HEK293 (cell line): ENCODE measurements at regions not wholly inside any gene's neighbourhood (a gene's known extent, or its start where the extent isn't known, plus 50 kb on each side); places are given as distances from the start of the nearest gene placed in this dataset.
A peak's percentile ranks its signal among the peaks of the same experiment; 100 is the strongest.
"Not testable (repeated sequence)": the region's sequence is repeated elsewhere in the genome, so short reads cannot be mapped to it uniquely, and the experiment has no call there.

Experiments used
- CTCF ChIA-PET: fragments of 350-600 bp; formaldehyde crosslinking; extraction: SDS; loops from one replicate; lab custom pipeline; 2021; ENCODE audit warnings: antibody characterized with exemption; lab: Yijun Ruan, JAX
- POLR2A ChIA-PET: fragments of 300-600 bp; formaldehyde crosslinking; extraction: SDS; loops from one replicate; lab custom pipeline; 2020; ENCODE audit warnings: antibody characterized with exemption, inconsistent platforms; lab: Yijun Ruan, JAX
- H3K27ac ChIP-seq: fragments of 200-500 bp; sonication (Bioruptor generic); 2 replicates; pipeline ENCODE4 v1.5.1; 2014; ENCODE audit warnings: low read depth, low read length, control low read depth, inconsistent platforms; ENCODE audit errors: extremely low read depth
- H3K36me3 ChIP-seq, 2 experiments: fragments of 200-500 bp in 1 of 2; sonication (Bioruptor generic) in 1 of 2; 1 replicate in 1 of 2; 2 replicates in 1 of 2; pipeline ENCODE4 v1.5.1; 2014 to 2017; ENCODE audit warnings: inconsistent platforms in 2 of 2, low read length in 2 of 2; ENCODE audit not compliant: control insufficient read depth in 2 of 2, insufficient read depth in 1 of 2
- H3K4me1 ChIP-seq: fragments of 200-500 bp; sonication (Bioruptor generic); 2 replicates; pipeline ENCODE4 v1.5.1; 2014; ENCODE audit warnings: mild to moderate bottlenecking, low read length, inconsistent platforms; ENCODE audit not compliant: control insufficient read depth, insufficient read depth
- H3K4me3 ChIP-seq: 2 replicates; pipeline ENCODE4 v1.5.1; 2011; ENCODE audit warnings: low read depth, mild to moderate bottlenecking, control low read depth, low read length, moderate library complexity
- H3K9me3 ChIP-seq: fragments of 200-500 bp; sonication (Bioruptor generic); 2 replicates; pipeline ENCODE4 v1.5.1; 2014; ENCODE audit warnings: low read depth, low read length, inconsistent platforms; ENCODE audit not compliant: control insufficient read depth, insufficient read depth
- OSR2 ChIP-seq: fragments of 450-650 bp; formaldehyde crosslinking; IDR thresholded peaks from 2 replicates; pipeline ENCODE4 v1.5.1; 2016; ENCODE audit warnings: missing biosample characterization, missing genetic modification characterization
- PRDM1 ChIP-seq: fragments of 450-650 bp; formaldehyde crosslinking; IDR thresholded peaks from 2 replicates; pipeline ENCODE4; 2016; ENCODE audit warnings: missing biosample characterization, missing genetic modification characterization
- ZBTB17 ChIP-seq: fragments of 450-650 bp; formaldehyde crosslinking; IDR thresholded peaks from 2 replicates; pipeline ENCODE4 v1.5.1; 2016; ENCODE audit warnings: missing biosample characterization, missing genetic modification characterization
- ZFP69B ChIP-seq: fragments of 450-650 bp; formaldehyde crosslinking; IDR thresholded peaks from 2 replicates; pipeline ENCODE4 v1.5.1; 2016; ENCODE audit warnings: missing biosample characterization, missing genetic modification characterization
- ZNF146 ChIP-seq: fragments of 450-650 bp; formaldehyde crosslinking; IDR thresholded peaks from 2 replicates; pipeline ENCODE4 v1.5.1; 2016; ENCODE audit warnings: missing biosample characterization, missing genetic modification characterization
- ZNF184 ChIP-seq: fragments of 450-650 bp; IDR thresholded peaks from 2 replicates; pipeline ENCODE4 v1.5.1; 2018; ENCODE audit warnings: missing biosample characterization, mild to moderate bottlenecking, missing genetic modification characterization
- ZNF311 ChIP-seq: fragments of 450-650 bp; formaldehyde crosslinking; IDR thresholded peaks from 2 replicates; pipeline ENCODE4 v1.5.1; 2017; ENCODE audit warnings: missing biosample characterization, missing genetic modification characterization, borderline replicate concordance
- ZNF366 ChIP-seq: fragments of 450-650 bp; formaldehyde crosslinking; conservative IDR thresholded peaks from 2 replicates; pipeline ENCODE4 v1.5.1; 2016; ENCODE audit warnings: missing biosample characterization, missing genetic modification characterization
- ZNF580 ChIP-seq: fragments of 450-650 bp; formaldehyde crosslinking; IDR thresholded peaks from 2 replicates; pipeline ENCODE4 v1.5.1; 2016; ENCODE audit warnings: missing biosample characterization, missing genetic modification characterization
- TF ChIP-seq, protein P1 (sequence below): fragments of 450-650 bp; formaldehyde crosslinking; IDR thresholded peaks from 2 replicates; pipeline ENCODE4 v1.5.1; 2016; ENCODE audit warnings: missing biosample characterization, missing genetic modification characterization
- TF ChIP-seq, protein P2 (sequence below): fragments of 450-650 bp; formaldehyde crosslinking; IDR thresholded peaks from 2 replicates; pipeline ENCODE4 v1.5.1; 2016; ENCODE audit warnings: missing biosample characterization, missing genetic modification characterization, borderline replicate concordance

DNA sequence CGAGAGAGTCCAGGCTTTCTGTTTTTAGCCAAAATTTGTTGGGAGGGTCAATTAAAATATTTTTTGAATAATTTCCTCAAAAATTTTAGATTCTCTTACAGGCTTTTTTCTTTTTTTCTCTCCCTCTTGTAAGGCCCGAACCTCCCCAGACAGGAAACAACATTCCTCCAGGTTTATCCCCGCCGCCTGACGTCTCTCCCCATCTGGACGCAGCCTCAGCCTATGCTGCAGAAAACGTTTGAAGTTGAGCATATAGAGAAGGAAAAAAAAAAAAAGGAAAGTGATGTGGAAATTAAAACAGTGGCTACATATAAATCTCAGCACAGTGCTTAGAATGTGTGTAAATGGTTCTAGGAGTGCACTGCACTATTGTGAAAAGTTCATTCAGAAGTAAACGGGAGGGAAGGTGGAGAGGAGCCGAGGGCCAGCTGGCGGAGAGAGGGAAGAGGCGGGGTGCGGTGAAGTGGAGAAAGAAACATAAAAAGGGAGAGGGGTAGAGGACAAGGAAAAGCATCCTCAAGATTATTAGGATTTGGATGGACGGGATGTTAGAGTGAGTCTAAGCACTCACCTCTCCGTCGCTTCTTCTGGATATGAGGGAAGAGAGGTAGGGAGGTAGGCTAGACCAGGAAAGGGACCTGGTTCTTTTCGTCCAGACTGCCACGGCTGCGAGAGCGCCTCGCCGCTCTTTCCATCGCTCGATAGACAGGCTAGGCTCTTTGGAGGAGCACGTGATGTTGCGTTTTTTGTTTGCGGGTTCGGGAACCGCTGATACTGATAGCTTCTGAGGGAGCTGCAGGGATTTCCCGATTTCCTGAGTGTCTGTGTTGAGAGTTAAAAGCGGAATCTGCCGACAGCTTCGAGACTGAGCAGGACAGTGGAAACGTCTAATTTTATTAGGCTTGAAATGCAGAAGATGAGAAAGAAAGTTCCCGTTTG is 98.7 kb downstream of the TRIM27 start (continued):
- TF ChIP-seq, protein P1, sequence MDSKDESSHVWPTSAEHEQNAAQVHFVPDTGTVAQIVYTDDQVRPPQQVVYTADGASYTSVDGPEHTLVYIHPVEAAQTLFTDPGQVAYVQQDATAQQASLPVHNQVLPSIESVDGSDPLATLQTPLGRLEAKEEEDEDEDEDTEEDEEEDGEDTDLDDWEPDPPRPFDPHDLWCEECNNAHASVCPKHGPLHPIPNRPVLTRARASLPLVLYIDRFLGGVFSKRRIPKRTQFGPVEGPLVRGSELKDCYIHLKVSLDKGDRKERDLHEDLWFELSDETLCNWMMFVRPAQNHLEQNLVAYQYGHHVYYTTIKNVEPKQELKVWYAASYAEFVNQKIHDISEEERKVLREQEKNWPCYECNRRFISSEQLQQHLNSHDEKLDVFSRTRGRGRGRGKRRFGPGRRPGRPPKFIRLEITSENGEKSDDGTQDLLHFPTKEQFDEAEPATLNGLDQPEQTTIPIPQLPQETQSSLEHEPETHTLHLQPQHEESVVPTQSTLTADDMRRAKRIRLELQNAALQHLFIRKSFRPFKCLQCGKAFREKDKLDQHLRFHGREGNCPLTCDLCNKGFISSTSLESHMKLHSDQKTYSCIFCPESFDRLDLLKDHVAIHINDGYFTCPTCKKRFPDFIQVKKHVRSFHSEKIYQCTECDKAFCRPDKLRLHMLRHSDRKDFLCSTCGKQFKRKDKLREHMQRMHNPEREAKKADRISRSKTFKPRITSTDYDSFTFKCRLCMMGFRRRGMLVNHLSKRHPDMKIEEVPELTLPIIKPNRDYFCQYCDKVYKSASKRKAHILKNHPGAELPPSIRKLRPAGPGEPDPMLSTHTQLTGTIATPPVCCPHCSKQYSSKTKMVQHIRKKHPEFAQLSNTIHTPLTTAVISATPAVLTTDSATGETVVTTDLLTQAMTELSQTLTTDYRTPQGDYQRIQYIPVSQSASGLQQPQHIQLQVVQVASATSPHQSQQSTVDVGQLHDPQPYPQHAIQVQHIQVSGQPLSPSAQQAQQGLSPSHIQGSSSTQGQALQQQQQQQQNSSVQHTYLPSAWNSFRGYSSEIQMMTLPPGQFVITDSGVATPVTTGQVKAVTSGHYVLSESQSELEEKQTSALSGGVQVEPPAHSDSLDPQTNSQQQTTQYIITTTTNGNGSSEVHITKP (tag by site-specific recombination) = peak; percentile 58
- TF ChIP-seq, protein P2, sequence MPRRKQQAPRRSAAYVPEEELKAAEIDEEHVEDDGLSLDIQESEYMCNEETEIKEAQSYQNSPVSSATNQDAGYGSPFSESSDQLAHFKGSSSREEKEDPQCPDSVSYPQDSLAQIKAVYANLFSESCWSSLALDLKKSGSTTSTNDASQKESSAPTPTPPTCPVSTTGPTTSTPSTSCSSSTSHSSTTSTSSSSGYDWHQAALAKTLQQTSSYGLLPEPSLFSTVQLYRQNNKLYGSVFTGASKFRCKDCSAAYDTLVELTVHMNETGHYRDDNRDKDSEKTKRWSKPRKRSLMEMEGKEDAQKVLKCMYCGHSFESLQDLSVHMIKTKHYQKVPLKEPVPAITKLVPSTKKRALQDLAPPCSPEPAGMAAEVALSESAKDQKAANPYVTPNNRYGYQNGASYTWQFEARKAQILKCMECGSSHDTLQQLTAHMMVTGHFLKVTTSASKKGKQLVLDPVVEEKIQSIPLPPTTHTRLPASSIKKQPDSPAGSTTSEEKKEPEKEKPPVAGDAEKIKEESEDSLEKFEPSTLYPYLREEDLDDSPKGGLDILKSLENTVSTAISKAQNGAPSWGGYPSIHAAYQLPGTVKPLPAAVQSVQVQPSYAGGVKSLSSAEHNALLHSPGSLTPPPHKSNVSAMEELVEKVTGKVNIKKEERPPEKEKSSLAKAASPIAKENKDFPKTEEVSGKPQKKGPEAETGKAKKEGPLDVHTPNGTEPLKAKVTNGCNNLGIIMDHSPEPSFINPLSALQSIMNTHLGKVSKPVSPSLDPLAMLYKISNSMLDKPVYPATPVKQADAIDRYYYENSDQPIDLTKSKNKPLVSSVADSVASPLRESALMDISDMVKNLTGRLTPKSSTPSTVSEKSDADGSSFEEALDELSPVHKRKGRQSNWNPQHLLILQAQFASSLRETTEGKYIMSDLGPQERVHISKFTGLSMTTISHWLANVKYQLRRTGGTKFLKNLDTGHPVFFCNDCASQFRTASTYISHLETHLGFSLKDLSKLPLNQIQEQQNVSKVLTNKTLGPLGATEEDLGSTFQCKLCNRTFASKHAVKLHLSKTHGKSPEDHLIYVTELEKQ (tag by site-specific recombination) = no peak
- peak; percentile 85 for TF ChIP-seq ZNF366 (tag by site-specific recombination)
- TF ChIP-seq PRDM1 (tag by site-specific recombination) = peak; percentile 94
- peak; percentile 72; the same call in 1 of the 2 replicates for TF ChIP-seq ZBTB17 (tag by site-specific recombination)
- peak; percentile 35; the same call in 1 of the 2 replicates for TF ChIP-seq ZNF580
- TF ChIP-seq ZNF311 (tag by site-specific recombination) = no peak
- TF ChIP-seq, all 188 proteins: peak for 12

DNA sequence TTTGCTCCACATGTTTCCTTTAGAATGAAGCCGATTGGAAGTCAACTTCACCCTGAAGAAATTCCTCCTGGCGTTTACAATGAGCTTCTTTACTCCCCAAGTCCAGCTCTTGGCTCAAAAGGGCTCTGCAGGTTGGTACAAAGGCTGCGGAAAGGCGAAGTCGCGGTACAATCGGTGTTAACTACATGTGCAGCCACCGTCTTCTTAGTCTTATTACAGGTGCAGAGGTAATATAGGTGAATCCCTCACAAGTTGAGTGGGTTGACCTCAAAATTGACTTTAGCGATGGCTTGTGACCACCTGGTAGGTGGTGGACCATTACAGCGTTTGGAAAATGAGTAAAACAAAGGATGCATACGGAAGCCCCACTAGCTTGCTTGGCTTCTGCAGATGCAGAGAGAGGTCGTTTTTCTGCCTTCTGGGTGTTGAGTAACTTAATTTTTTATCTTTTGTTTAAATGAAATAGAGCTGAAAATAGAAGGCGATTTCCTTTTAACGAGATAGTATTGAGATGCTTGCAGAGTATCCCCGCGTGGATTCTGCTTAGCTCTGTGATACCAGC is 98.0 kb downstream of the TRIM27 start:
- POLR2A ChIA-PET = interaction anchor here (1.0 to 1.6 kb wide), 4 partner anchors 8 to 15 kb away, joined by 3 to 5 read pairs (median 4); no protein-coding TSS in a partner anchor
- no peaks in the 10 kb centered on the region for H3K4me1 ChIP-seq
- H3K4me3 ChIP-seq = peak overlapping the region; percentile 25; the same call in 1 of the 2 replicates
- TF ChIP-seq OSR2 (tag by site-specific recombination) (0 out of 2 replicates have a peak, but pooled peaks have one; percentile 4), ZFP69B (no peak)
- TF ChIP-seq, all 188 proteins: peak for 1
- Histone ChIP-seq H3K36me3 (no peaks in the 10 kb centered on the region), H3K27ac (no peak overlapping the region), H3K9me3 (no peaks in the 10 kb centered on the region)
- CTCF ChIA-PET = interaction anchor here (1.0 to 3.3 kb wide), 4 partner anchors 8 to 188 kb away, joined by 3 to 20 read pairs (median 4); no protein-coding TSS in a partner anchor

- TF ChIP-seq ZNF146 (peak; percentile 94), ZNF184 (tag by site-specific recombination) (0 out of 2 replicates have a peak, but pooled peaks have one; percentile 0)
- TF ChIP-seq, all 188 proteins: peak for 2; not testable (repeated sequence) for 186
- H3K4me1 ChIP-seq, POLR2A ChIA-PET, CTCF ChIA-PET, H3K9me3 ChIP-seq, H3K27ac ChIP-seq, H3K36me3 ChIP-seq, H3K4me3 ChIP-seq: not testable (repeated sequence)
Measured at GRCh38 chr6:28831683-28832082, 92.1 kb downstream of the TRIM27 start.
